ENCODE measurements at regions not wholly inside any gene's neighbourhood (a gene's known extent, or its start where the extent isn't known, plus 50 kb on each side); places are given as distances from the start of the nearest gene placed in this dataset.
A peak's percentile ranks its signal among the peaks of the same experiment; 100 is the strongest.

GRCh38 chr16:5979905-5980550 lies 882.4 kb upstream of the EEF2KMT start:
- Histone ChIP-seq H3K9ac (ENCODE audit: insufficient read length, low read depth) (peak overlapping the region; percentile 16), H3K4me1 (ENCODE audit: insufficient read depth, insufficient read length) (peaks cover 19% of the 10 kb centered on the region), H3K36me3 (ENCODE audit: insufficient read depth, insufficient read length, low read length) (no peaks in the 10 kb centered on the region), H3K9me3 (ENCODE audit: insufficient read depth, low read length) (no peaks in the 10 kb centered on the region), H3K4me3 (ENCODE audit: insufficient read length, low read depth) (no peak overlapping the region), H3K27me3 (ENCODE audit: insufficient read depth, insufficient read length) (peaks cover 2% of the 10 kb centered on the region)
- TF ChIP-seq SUZ12 (IDR thresholded peaks at IDR 0.05; ENCODE audit: extremely low read depth, insufficient read depth, insufficient read length) (no peak), ZNF274 (IDR thresholded peaks at IDR 0.05; ENCODE audit: low read depth, low read length) (no peak), YY1 (IDR thresholded peaks at IDR 0.05; ENCODE audit: insufficient read depth, insufficient read length) (no peak)
- DNase-seq (ENCODE audit: low read depth, low spot score) = no peak

- Histone ChIP-seq H3K4me3 (ENCODE audit: insufficient read length, low read depth) (no peak overlapping the region), H3K36me3 (ENCODE audit: insufficient read depth, insufficient read length, low read length) (no peaks in the 10 kb centered on the region), H3K9me3 (ENCODE audit: insufficient read depth, low read length) (no peaks in the 10 kb centered on the region), H3K9ac (ENCODE audit: insufficient read length, low read depth) (no peak overlapping the region), H3K27me3 (ENCODE audit: insufficient read depth, insufficient read length) (peaks cover 2% of the 10 kb centered on the region), H3K4me1 (ENCODE audit: insufficient read depth, insufficient read length) (peaks cover 13% of the 10 kb centered on the region)
- no peak for DNase-seq (ENCODE audit: low read depth, low spot score)
- TF ChIP-seq SUZ12 (IDR thresholded peaks at IDR 0.05; ENCODE audit: extremely low read depth, insufficient read depth, insufficient read length) = no peak
- no peak for TF ChIP-seq YY1 (IDR thresholded peaks at IDR 0.05; ENCODE audit: insufficient read depth, insufficient read length)
- TF ChIP-seq ZNF274 (IDR thresholded peaks at IDR 0.05; ENCODE audit: low read depth, low read length) = no peak
Measured at GRCh38 chr16:5977329-5977728, 879.7 kb upstream of the EEF2KMT start.

- no peaks in the 10 kb centered on the region for H3K27me3 ChIP-seq (ENCODE audit: insufficient read depth, insufficient read length)
- H3K36me3 ChIP-seq (ENCODE audit: insufficient read depth, insufficient read length, low read length) = no peaks in the 10 kb centered on the region
- peaks cover 13% of the 10 kb centered on the region; the same call in 1 of the 2 replicates for H3K9me3 ChIP-seq (ENCODE audit: insufficient read depth, low read length)
- H3K9ac ChIP-seq (ENCODE audit: insufficient read length, low read depth) = no peak overlapping the region
- H3K4me1 ChIP-seq (ENCODE audit: insufficient read depth, insufficient read length) = no peaks in the 10 kb centered on the region
- H3K4me3 ChIP-seq (ENCODE audit: insufficient read length, low read depth) = no peak overlapping the region
- no peak for DNase-seq (ENCODE audit: low read depth, low spot score)
- TF ChIP-seq SUZ12 (IDR thresholded peaks at IDR 0.05; ENCODE audit: extremely low read depth, insufficient read depth, insufficient read length) (no peak), YY1 (IDR thresholded peaks at IDR 0.05; ENCODE audit: insufficient read depth, insufficient read length) (no peak), ZNF274 (IDR thresholded peaks at IDR 0.05; ENCODE audit: low read depth, low read length) (no peak)
Measured at GRCh38 chr16:5972747-5973146, 875.2 kb upstream of the EEF2KMT start.

GRCh38 chr16:5971924-5972323 lies 874.3 kb upstream of the EEF2KMT start:
- no peak for DNase-seq (ENCODE audit: low read depth, low spot score)
- H3K9ac ChIP-seq (ENCODE audit: insufficient read length, low read depth) = no peak overlapping the region
- no peaks in the 10 kb centered on the region for H3K4me1 ChIP-seq (ENCODE audit: insufficient read depth, insufficient read length)
- no peaks in the 10 kb centered on the region for H3K36me3 ChIP-seq (ENCODE audit: insufficient read depth, insufficient read length, low read length)
- no peaks in the 10 kb centered on the region for H3K27me3 ChIP-seq (ENCODE audit: insufficient read depth, insufficient read length)
- peaks cover 13% of the 10 kb centered on the region; the same call in 1 of the 2 replicates for H3K9me3 ChIP-seq (ENCODE audit: insufficient read depth, low read length)
- TF ChIP-seq YY1 (IDR thresholded peaks at IDR 0.05; ENCODE audit: insufficient read depth, insufficient read length) (no peak), SUZ12 (IDR thresholded peaks at IDR 0.05; ENCODE audit: extremely low read depth, insufficient read depth, insufficient read length) (no peak), ZNF274 (IDR thresholded peaks at IDR 0.05; ENCODE audit: low read depth, low read length) (no peak)
- H3K4me3 ChIP-seq (ENCODE audit: insufficient read length, low read depth) = no peak overlapping the region

- Histone ChIP-seq H3K27me3 (ENCODE audit: insufficient read depth, insufficient read length) (no peaks in the 10 kb centered on the region), H3K9me3 (ENCODE audit: insufficient read depth, low read length) (peaks cover 13% of the 10 kb centered on the region; the same call in 1 of the 2 replicates), H3K36me3 (ENCODE audit: insufficient read depth, insufficient read length, low read length) (no peaks in the 10 kb centered on the region), H3K4me1 (ENCODE audit: insufficient read depth, insufficient read length) (peaks cover 2% of the 10 kb centered on the region), H3K9ac (ENCODE audit: insufficient read length, low read depth) (no peak overlapping the region), H3K4me3 (ENCODE audit: insufficient read length, low read depth) (no peak overlapping the region)
- TF ChIP-seq YY1 (IDR thresholded peaks at IDR 0.05; ENCODE audit: insufficient read depth, insufficient read length) (no peak), ZNF274 (IDR thresholded peaks at IDR 0.05; ENCODE audit: low read depth, low read length) (no peak), SUZ12 (IDR thresholded peaks at IDR 0.05; ENCODE audit: extremely low read depth, insufficient read depth, insufficient read length) (no peak)
- no peak for DNase-seq (ENCODE audit: low read depth, low spot score)
Measured at GRCh38 chr16:5971106-5971505, 873.5 kb upstream of the EEF2KMT start.

GRCh38 chr16:5966004-5966403 lies 868.4 kb upstream of the EEF2KMT start:
- TF ChIP-seq ZNF274 (IDR thresholded peaks at IDR 0.05; ENCODE audit: low read depth, low read length) = no peak
- TF ChIP-seq YY1 (IDR thresholded peaks at IDR 0.05; ENCODE audit: insufficient read depth, insufficient read length) = no peak
- TF ChIP-seq SUZ12 (IDR thresholded peaks at IDR 0.05; ENCODE audit: extremely low read depth, insufficient read depth, insufficient read length) = no peak
- DNase-seq (ENCODE audit: low read depth, low spot score) = no peak
- H3K27me3 ChIP-seq (ENCODE audit: insufficient read depth, insufficient read length) = no peaks in the 10 kb centered on the region
- no peak overlapping the region for H3K4me3 ChIP-seq (ENCODE audit: insufficient read length, low read depth)
- H3K9ac ChIP-seq (ENCODE audit: insufficient read length, low read depth) = no peak overlapping the region
- peaks cover 2% of the 10 kb centered on the region for H3K4me1 ChIP-seq (ENCODE audit: insufficient read depth, insufficient read length)
- peaks cover 8% of the 10 kb centered on the region; the same call in 1 of the 2 replicates for H3K9me3 ChIP-seq (ENCODE audit: insufficient read depth, low read length)
- no peaks in the 10 kb centered on the region for H3K36me3 ChIP-seq (ENCODE audit: insufficient read depth, insufficient read length, low read length)

GRCh38 chr16:5965321-5965720 lies 867.7 kb upstream of the EEF2KMT start:
- DNase-seq (ENCODE audit: low read depth, low spot score) = no peak
- Histone ChIP-seq H3K9me3 (ENCODE audit: insufficient read depth, low read length) (0 out of 2 replicates have a peak, but pooled peaks cover 1% of the 10 kb centered on the region), H3K36me3 (ENCODE audit: insufficient read depth, insufficient read length, low read length) (no peaks in the 10 kb centered on the region), H3K27me3 (ENCODE audit: insufficient read depth, insufficient read length) (no peaks in the 10 kb centered on the region), H3K4me3 (ENCODE audit: insufficient read length, low read depth) (no peak overlapping the region), H3K4me1 (ENCODE audit: insufficient read depth, insufficient read length) (peaks cover 2% of the 10 kb centered on the region), H3K9ac (ENCODE audit: insufficient read length, low read depth) (no peak overlapping the region)
- TF ChIP-seq SUZ12 (IDR thresholded peaks at IDR 0.05; ENCODE audit: extremely low read depth, insufficient read depth, insufficient read length) (no peak), ZNF274 (IDR thresholded peaks at IDR 0.05; ENCODE audit: low read depth, low read length) (no peak), YY1 (IDR thresholded peaks at IDR 0.05; ENCODE audit: insufficient read depth, insufficient read length) (no peak)
